Progenitor cell of endocrine pancreas (in vitro differentiated cells): ENCODE measurements at regions not wholly inside any gene's neighbourhood (a gene's known extent, or its start where the extent isn't known, plus 50 kb on each side); places are given as distances from the start of the nearest gene placed in this dataset.

Source experiments
- DNase-seq: peaks from one replicate; pipeline ENCODE4 v3.0.0; 2021; ENCODE audit warnings: low spot score; ENCODE audit not compliant: unreplicated experiment
- H3K27ac Mint-ChIP-seq: 2 replicates; pipeline ENCODE4 v1.8.0; 2021; ENCODE audit warnings: mild to moderate bottlenecking, moderate library complexity, mixed read lengths
- H3K27me3 Mint-ChIP-seq: 2 replicates; pipeline ENCODE4 v1.8.0; 2021; ENCODE audit warnings: mixed read lengths
- H3K36me3 Mint-ChIP-seq: 2 replicates; pipeline ENCODE4 v1.8.0; 2022; ENCODE audit warnings: mixed read lengths; ENCODE audit not compliant: insufficient read depth
- H3K4me1 Mint-ChIP-seq: 2 replicates; pipeline ENCODE4 v1.8.0; 2021; ENCODE audit warnings: low read depth, mixed read lengths
- H3K4me3 Mint-ChIP-seq: 2 replicates; pipeline ENCODE4 v1.8.0; 2021; ENCODE audit warnings: low read depth, mild to moderate bottlenecking, moderate library complexity, mixed read lengths
- H3K9me3 Mint-ChIP-seq: 2 replicates; pipeline ENCODE4 v1.8.0; 2021; ENCODE audit warnings: low read depth, mixed read lengths
- TF ChIP-seq, protein P1 (sequence below): fragments of 200-600 bp; sonication (generic); IDR thresholded peaks from one replicate; pipeline ENCODE4 v1.5.0; 2021; ENCODE audit warnings: antibody characterized with exemption, mild to moderate bottlenecking; ENCODE audit not compliant: unreplicated experiment

- Mint-ChIP-seq H3K36me3 (no peaks in the 10 kb centered on the region), H3K27me3 (peaks cover 6% of the 10 kb centered on the region), H3K27ac (no peak overlapping the region)
These were observed 213.3 kb downstream of the BMP4 start for GRCh38 chr14:53743371-53743770.

DNA sequence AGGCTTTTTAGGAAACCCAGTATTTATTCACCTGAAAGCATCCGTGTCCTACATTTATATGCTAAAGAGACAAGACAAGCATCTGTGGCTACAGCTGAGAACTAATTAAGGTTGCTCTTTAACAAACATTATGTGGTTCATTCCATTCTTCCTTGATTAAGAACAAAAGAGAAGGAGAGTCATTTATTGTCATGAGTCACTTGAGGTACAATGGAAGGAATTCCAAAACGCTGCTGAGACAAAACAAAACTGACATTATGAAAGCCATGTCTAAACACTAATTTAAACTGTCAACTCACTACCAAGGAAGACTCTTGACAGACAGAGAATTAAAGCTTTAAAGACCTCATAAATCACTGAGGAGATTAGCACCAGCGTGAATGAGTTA, 214.4 kb downstream of the BMP4 start:
- H3K27ac Mint-ChIP-seq, result no peak overlapping the region
- H3K4me3 Mint-ChIP-seq, result no peak overlapping the region
- TF ChIP-seq, protein P1, sequence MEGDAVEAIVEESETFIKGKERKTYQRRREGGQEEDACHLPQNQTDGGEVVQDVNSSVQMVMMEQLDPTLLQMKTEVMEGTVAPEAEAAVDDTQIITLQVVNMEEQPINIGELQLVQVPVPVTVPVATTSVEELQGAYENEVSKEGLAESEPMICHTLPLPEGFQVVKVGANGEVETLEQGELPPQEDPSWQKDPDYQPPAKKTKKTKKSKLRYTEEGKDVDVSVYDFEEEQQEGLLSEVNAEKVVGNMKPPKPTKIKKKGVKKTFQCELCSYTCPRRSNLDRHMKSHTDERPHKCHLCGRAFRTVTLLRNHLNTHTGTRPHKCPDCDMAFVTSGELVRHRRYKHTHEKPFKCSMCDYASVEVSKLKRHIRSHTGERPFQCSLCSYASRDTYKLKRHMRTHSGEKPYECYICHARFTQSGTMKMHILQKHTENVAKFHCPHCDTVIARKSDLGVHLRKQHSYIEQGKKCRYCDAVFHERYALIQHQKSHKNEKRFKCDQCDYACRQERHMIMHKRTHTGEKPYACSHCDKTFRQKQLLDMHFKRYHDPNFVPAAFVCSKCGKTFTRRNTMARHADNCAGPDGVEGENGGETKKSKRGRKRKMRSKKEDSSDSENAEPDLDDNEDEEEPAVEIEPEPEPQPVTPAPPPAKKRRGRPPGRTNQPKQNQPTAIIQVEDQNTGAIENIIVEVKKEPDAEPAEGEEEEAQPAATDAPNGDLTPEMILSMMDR, result no peak
- peaks cover 4% of the 10 kb centered on the region for H3K4me1 Mint-ChIP-seq
- H3K27me3 Mint-ChIP-seq, result peaks cover 6% of the 10 kb centered on the region
- H3K9me3 Mint-ChIP-seq, result no peaks in the 10 kb centered on the region
- no peak for DNase-seq
- no peaks in the 10 kb centered on the region for H3K36me3 Mint-ChIP-seq

More at GRCh38 chr14:53743371-53743770, 213.3 kb downstream of the BMP4 start:
- H3K4me1 Mint-ChIP-seq, result peaks cover 4% of the 10 kb centered on the region
- no peak for DNase-seq
- H3K4me3 Mint-ChIP-seq, result no peak overlapping the region
- no peaks in the 10 kb centered on the region for H3K9me3 Mint-ChIP-seq
- TF ChIP-seq, protein P1, result no peak

DNA sequence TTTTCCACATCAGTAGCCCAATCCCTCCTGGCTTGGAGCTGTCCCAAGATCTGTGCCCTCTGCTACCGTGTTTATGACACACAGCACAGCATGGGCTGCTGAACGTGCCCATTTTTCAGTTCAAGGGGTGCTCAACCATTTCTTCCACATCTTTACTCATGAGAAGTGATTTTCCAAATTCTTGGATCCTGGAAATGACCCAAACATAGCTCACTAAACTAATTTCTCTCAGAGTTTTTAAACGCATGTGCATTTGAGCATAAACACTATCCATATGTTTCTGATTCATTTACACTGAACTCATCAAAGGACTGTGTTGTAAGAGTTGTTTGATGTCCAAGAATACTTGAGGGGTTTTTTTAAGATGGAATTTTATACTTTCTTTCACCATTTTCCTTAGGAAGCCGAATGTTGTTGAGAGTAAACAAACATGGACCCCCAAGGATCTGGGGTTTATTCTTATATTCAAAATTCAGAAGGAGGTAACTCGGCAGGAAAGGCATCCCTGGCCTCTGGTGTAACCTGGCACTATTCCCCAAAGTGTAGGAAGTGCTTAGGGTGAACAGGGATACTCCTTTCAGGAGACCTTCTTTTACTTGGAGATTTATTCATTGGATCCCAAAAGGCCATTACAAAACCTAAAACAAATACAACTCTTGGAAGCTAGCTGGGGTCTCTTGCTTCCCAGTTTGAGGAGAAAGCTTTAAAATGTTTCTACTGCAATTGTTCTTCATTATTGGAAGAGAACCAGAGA, 215.0 kb downstream of the BMP4 start:
- DNase-seq, result no peak
- no peak overlapping the region for H3K27ac Mint-ChIP-seq

GRCh38 chr14:53740570-53740969, 216.1 kb downstream of the BMP4 start:
- TF ChIP-seq, protein P1, result no peak
- peaks cover 4% of the 10 kb centered on the region for H3K4me1 Mint-ChIP-seq
- H3K27me3 Mint-ChIP-seq, result peaks cover 6% of the 10 kb centered on the region
- H3K27ac Mint-ChIP-seq, result no peak overlapping the region
- no peaks in the 10 kb centered on the region for H3K36me3 Mint-ChIP-seq
- no peak overlapping the region for H3K4me3 Mint-ChIP-seq
- H3K9me3 Mint-ChIP-seq, result no peaks in the 10 kb centered on the region
- no peak for DNase-seq

More for the DNA sequence above, 215.0 kb downstream of the BMP4 start:
- no peaks in the 10 kb centered on the region for H3K9me3 Mint-ChIP-seq
- no peak overlapping the region for H3K4me3 Mint-ChIP-seq
- TF ChIP-seq, protein P1, result no peak
- no peaks in the 10 kb centered on the region for H3K36me3 Mint-ChIP-seq
- peaks cover 6% of the 10 kb centered on the region for H3K27me3 Mint-ChIP-seq
- H3K4me1 Mint-ChIP-seq, result peaks cover 4% of the 10 kb centered on the region

GRCh38 chr14:53735916-53736315, 220.7 kb downstream of the BMP4 start:
- DNase-seq, result no peak
- Mint-ChIP-seq H3K27me3 (no peaks in the 10 kb centered on the region), H3K9me3 (peaks cover 3% of the 10 kb centered on the region), H3K36me3 (no peaks in the 10 kb centered on the region), H3K4me3 (no peak overlapping the region), H3K27ac (no peak overlapping the region), H3K4me1 (no peaks in the 10 kb centered on the region)
- TF ChIP-seq, protein P1, result no peak
